Erythroblast (primary cell): ENCODE measurements at regions not wholly inside any gene's neighbourhood (a gene's known extent, or its start where the extent isn't known, plus 50 kb on each side); places are given as distances from the start of the nearest gene placed in this dataset.

Source experiments
- GATA1 ChIP-seq: IDR thresholded peaks from 2 replicates; pipeline ENCODE4 v1.6.1; 2011; ENCODE audit warnings: low read depth, mild to moderate bottlenecking, control low read depth, low read length, moderate library complexity
- POLR2A ChIP-seq: IDR thresholded peaks from 2 replicates; pipeline ENCODE4 v1.6.1; 2011; ENCODE audit warnings: mild to moderate bottlenecking, low read length

DNA sequence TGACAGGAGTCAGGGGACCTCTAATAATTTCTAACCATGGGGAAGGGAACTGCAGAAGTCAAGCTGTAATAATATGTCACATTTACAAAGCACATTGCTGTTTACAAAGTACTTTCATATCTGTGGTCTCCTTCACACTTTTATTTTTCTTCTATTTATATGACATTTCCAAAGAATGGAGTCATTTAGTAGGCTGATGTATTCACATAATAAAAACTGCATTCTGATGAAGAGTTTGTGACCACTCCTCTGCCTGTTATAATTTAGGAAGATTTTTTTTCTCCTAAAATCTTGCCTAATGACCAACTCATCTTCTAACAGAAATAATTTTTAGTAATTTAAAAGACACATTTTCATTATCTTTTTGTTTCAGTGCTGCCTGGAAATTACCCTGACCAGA lies 272.2 kb upstream of the VEPH1 start:
- no peak for TF ChIP-seq POLR2A
- no peak for TF ChIP-seq GATA1
